ENCODE measurements at regions not wholly inside any gene's neighbourhood (a gene's known extent, or its start where the extent isn't known, plus 50 kb on each side); places are given as distances from the start of the nearest gene placed in this dataset.

DNA sequence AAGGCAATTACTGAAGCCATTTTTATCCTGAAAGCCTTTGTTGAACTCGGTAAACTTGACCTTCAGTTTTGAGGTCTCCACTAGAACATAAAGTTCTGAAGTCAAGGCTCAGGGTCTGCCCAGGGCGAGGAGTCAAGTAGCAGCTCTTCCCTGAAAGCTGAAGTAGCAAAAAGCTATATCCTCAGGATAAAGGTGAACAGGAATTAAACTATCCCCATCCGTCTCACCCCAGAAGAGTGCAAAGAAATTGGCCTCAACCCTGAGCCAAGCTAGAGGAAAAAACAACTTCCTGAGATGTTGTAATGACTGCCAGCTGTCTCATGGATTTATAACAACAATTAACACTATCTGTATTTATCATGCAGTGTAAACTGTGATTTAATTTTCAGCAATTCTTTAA lies 590.8 kb downstream of the SPRY1 start:
- no peak for DNase-seq (ENCODE audit: low spot score)

DNA sequence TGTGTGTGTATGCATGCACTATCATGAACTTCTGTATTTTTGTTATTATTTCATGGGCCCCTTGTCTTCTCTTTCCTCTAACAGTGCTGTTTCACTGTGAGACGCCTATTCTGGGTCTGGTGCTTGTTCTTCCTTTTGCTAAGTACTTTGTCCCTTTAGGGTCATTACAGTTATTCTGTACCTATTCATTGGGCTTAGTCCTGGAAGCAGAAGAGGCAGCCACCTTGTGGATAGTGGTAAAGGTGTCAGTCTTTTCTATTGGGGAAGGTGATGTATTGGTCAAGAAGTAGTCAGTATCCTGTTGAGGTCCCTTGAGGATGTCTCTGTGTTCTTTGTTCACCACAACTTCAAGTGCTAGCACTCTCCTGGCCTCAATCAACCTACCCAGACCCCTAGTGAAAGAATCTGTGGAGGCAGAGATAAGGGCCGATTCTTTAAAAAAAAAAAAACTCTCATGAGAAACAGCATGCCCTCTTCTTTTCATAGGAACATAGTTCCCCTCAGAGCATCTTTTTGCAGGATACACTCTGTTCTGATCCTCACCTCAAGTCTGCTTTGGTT lies 593.8 kb downstream of the SPRY1 start:
- no peak for DNase-seq (ENCODE audit: low spot score)

DNA sequence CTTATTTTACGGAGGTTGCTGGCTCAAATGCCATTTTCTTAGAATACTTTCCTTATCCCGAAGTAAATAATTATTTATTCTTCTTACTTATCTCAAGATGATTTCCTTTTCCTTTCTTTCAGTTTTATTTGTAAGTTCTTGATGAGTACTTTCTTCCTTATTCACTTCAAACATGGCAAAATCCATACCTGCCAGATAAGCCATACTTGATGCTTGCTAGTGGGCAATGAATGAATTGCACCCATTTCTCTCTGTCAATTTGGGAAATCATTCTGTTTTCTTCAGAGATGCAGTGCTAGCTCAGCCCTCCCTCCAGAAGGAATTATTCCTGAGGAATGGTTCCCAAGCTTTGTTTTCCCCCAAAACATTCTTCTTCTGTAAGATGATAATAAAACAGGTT lies 598.3 kb downstream of the SPRY1 start:
- DNase-seq (ENCODE audit: low spot score) = no peak

DNA sequence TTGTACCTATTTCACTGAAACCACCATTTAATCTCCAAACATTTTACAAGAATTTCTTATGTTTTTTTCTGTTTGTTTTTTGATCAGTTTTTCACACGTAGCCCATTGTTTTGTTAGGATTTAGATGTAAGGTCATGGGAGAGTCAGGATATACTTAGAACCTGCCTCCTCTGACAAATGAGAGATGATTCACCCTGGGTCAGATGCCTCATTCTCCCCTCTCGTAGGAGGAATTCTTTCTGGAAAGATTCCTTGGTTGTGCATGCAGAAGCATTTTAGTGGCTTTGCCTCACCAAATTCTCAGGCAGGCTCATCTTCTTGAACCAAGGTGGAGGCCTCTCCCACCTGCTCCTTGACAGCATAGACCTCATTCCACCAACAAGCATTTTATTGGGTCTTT lies 599.3 kb downstream of the SPRY1 start:
- peak; percentile 74 for DNase-seq (ENCODE audit: low spot score)

DNA sequence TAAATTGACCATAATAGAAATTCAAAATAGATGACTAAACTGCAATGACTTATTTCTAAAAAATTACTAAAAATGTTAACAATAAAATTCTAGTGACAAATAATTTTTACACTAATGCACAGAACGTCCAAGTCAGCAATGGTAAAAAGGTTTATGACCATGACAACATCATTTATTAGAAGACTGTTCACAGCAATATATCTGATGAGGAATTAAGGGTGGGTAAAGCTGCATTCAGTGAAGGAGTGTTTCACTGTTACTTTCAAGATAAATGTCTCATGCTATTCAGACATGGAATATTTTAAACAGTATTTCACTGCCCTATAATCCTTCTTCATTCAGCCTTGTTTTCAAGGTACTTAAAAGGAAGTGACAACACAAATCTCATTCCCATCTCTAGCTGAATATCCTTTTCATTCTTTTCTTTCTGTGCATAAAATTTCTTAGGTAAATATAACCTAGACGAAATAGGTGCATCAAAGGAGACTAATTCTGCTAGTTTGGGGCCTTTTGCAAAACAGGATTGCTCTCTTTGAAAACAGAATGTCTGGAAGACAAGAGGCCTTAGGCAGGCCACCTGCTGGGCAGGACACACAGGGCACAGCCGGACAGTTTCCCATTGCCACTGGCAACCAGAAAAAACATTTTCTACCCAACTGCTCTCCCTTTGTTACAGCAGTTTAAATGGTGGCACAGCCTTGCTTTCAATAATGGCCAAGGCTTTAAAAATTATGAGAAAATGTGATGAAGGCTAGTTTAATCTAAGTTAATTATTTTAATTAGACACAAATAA lies 600.3 kb downstream of the SPRY1 start:
- no peak for DNase-seq (ENCODE audit: low spot score)

DNA sequence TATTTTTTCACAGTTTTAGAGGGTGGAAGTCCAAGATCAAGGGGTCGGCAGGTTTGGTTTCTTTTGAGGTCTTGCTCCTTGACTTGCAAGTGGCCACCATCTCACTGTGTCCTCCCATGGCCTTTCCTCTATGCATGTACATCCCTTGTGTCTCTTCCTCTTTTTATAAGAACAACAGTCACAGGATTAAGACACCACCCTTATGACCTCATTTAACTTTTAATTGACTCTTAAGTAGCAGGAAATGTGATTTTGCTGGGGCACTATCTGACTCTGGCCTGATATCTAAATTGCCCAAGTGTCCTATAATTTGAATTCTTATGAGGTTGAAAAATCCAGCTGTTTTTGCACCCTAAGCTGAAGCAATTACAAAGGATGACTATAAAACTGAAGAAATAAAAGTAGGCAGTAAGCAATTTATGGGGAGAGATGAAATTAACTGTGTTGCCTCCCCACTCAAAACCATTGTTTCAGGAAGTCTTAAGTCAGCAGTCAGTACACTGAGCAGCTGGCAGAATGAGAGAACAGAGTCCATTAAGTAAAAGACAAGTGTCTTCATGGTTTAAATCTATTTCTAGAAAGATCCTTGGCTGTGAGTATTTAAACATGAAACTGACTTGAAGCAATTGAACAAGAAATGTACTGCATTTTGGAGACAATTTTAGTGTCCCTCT lies 601.3 kb downstream of the SPRY1 start:
- no peak for DNase-seq (ENCODE audit: low spot score)

DNA sequence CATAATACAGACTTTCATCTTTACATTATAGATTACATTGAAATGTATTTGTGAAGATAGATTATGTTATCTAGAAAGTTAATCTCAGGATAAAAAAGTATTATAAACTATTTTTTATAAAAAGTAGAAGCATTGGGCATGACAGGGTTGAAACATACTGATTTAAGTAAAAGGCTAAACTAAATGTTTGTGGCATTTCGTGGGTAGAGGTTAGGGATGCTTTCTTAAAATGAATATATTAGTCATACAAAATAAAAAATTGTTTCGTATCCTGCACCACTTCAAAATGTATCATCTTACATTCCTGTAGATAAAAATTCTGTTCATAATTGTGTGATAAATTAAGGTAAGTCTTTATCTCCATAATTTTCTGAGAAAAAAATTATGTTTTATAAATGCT lies 603.6 kb downstream of the SPRY1 start:
- DNase-seq (ENCODE audit: low spot score) = no peak

DNA sequence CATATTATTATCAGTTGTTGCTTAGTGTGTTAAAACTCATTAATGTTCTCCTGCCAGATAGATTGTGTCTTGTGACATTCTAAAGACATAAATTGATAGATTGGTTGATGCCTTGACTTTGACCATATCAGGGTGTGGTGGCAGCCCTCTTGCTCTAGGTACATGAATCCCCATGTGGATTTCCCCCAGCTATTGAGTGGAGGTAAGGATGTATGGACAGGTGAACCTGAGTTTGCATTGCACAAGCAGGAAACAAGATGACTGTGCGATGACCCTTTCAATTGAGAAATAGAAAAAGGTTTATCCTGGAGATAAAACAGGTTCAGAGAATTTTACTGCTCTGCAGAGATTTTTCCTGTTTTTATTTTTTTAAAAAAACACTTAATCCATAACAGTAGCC lies 619.2 kb downstream of the SPRY1 start:
- DNase-seq (ENCODE audit: low spot score) = no peak

DNA sequence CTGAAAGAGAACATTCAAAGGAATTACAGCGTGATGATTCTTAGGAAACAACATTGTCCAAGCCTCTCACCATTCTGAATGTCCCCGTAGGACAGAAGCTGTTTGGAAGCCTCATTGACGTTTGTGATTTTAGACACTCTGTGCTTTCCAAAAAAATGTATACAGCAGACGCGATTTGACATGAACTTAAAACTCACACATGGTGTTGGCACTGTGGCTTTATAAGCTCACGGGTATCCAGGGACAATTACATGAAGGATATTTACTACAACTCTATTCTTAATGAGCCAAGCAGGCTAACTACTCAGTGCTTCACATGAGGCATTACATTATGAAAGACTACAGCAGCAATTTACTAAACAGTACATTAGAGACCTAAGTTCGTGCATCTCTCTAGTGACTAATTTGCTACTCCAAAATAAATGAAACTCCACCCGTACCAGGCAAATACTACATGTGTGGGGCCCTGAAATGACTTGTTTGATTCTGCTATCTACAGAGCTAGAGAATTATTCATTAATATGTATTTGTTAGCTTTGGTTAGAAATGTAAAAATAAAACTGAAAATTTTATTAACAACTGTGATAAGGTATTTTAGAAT lies 620.7 kb downstream of the SPRY1 start:
- no peak for DNase-seq (ENCODE audit: low spot score)

DNA sequence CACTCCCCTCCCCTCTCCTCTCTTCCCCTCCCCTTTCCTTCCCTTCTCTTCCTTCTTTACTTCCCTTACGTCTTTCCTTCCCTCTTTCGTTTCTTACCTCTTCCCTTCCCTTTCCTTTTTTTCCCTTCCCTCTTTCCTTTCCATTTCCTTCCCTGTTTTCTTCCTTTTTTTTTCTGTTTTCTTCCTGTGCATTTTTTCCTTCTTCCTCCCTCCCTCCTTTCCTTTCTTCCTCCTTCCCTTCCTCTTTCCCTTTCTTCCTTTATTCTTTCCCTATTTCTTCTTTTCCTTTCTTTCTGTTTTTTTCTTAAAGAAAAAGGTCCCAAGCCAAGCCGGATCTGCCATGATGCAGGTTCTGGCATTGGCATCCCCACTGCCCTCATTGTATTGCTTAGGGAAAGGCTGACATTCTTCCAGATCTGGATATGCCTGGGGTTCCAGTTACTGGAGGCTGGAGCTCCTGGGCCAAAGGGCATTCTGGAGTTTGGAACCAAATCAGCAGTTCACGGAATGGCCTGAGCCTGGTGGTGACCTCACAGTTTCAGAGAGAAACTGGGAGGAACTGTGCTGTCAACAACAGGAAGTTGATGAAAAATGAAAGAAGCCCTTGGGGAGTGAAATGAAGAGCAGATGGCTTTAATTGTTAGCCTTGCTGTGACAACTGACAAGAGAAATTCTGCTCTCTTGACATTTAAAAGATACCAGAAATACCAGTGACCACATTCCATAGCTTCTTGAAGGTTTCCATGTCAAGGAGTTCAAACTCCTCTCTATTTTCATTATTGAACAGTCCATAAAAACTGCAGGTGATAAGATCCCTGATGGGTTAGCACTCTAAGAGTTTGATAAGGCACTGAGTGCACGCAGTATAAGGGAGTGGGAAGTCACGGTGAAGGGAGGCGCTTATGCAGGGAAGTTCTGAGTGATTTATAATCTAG lies 622.1 kb downstream of the SPRY1 start:
- peak; percentile 72 for DNase-seq (ENCODE audit: low spot score)

DNA sequence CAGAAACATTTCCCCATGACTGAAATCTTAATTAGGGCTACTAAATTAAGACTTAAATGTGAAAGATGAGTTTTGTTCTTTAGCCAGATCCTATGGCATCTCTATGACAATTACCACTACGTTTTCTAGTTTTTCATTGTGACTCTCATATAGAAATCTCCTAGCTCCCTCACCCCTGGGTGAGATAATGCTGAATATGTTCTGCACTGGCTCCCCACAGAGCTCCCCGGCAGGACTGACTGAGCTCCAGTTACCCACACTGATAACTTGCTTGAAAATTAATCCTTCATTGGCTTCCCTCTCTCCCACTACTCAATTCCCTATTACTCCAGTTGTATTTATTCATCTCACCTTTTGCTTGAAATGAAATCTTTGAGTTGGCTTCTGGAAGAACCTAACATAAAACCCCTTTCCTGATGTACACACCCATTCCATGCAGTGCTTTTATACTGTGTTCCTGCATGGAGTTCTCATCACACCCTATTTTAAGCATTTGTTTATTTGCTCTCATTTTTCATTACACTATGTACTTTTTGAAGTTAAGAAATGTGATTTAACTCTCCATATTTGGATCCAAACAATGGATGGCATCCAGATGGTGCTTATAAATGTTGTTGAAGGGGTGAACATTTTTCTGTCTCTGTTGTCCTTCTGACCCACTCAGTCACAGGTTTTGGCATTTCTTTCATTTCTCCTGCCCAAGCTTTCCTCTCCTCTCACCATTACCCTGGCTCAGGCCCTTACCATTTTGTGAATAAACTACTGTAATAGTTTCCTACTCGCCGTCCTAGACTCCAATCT lies 623.4 kb downstream of the SPRY1 start:
- no peak for DNase-seq (ENCODE audit: low spot score)

DNA sequence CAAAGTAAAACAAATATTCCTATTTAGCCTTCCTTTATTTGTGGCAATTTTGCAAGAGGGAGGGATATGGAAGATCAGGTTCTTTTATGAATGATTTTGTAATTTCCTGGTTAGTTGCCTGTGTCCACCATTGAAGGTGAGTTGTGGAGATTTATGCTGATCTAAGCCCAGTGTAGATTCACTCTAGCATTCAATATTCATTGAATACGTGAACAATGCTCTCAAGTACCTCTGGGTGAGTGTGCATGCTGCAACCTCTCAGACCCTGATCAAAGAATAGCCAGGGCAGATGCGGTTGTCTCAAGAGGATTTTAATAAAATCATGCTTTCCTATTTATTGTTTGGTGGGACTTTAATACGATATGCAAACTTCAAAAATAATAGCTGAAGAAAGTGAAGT lies 628.4 kb downstream of the SPRY1 start:
- no peak for DNase-seq (ENCODE audit: low spot score)

DNA sequence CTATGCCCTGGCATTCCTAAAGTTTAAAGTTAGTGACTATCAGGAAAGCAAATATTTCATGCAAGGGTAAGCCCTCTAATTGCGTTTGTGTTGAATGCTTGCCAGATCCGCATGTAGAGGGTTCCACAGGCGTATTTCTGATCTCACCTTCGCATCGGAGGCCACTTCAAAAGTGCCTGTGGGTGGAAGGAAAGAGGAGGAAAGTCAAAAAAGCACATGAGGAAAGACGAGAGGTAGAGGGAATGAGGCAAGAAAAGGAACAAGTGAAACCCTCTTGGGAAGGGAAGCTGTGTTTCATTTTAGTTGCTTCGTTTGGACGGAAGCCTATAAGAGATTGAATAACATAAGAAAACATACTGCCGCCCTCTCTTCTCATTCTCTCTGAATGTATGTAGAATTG lies 628.8 kb downstream of the SPRY1 start:
- DNase-seq (ENCODE audit: low spot score) = no peak

DNA sequence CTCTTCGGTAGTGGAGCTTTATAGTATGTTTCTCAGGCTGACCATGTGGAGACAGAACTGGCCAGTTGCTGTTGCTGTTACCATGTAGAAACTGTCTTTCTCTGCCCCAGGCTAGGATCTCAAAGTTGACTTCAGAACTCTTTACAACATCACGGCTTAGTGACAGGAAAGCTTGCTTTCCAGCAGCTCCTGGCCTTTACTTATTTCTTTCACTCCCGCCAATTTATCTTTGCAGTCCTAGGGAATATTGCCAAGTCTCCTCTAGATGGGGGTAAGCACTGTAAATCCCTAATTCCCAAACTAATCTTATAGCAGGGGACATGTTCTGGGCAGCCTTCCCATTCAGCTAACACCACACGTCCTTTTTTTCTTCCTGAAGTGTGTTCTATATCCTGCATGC lies 631.6 kb downstream of the SPRY1 start:
- DNase-seq (ENCODE audit: low spot score) = no peak

DNA sequence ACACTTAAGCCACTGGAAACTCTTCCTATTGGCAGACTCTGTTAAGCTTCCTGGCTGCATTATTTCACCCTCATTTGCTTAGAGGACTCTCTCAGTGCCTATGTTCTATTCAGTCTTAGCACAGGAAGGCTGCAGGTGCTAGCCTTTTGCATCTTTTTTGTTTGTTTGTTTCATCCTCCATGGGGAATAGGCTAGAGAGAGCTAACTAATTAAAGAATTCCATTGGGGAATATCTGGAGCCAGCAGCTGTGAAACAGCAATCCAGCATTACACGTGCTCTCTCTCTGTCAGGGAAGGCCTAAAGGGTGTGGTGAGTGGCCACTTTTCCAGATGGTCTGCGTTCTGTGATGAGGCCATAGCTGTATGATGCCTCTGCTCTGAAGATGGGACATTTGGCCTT lies 633.6 kb downstream of the SPRY1 start:
- DNase-seq (ENCODE audit: low spot score) = peak; percentile 11

DNA sequence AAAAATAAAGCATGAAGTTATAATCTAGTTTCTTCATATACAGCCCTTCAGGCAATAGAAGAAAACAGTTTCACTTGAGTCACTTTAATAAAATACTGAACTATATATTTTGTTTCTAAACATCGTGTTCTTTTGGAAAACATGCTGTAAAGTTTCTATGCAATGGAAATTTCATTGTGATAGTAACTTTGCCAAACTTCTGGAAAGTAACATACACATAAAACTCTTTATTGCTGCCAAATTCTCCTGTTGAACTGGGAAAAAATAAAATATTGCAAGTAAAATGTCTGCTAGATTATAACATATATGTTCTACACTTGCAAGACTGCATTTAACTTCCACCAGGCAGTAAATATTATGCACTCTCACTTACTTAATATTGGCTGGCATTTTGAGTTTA lies 635.4 kb downstream of the SPRY1 start:
- DNase-seq (ENCODE audit: low spot score) = no peak

DNA sequence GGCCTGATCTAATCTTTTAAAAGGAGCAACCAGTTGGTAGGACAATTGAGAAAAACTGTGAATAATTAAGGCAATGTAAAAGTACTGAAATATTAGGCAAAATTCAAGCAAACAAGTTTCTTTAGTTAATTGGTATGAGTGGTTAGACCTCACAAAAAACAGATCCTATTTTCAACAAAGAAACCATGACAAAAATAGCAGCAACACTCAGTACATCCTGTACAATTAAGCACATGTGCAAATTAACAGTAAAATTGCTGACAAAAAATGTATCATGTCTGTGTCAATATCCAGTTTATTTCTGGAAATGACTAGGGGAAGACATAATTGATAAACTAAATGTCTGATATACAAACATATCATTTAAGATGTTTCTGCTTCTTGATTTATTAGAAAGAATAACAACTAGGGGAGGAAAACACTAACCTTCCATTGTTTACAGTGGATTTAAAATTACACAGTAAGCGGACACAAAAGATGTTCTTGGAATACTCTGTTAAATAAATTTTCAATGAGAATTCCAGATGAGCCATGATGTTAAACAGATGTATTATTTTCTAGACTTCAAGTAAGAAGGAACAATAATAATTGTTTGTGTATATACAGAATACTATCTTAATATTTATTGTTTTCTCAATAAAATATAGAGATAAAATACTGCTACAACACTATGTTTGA lies 638.9 kb downstream of the SPRY1 start:
- DNase-seq (ENCODE audit: low spot score) = no peak

DNA sequence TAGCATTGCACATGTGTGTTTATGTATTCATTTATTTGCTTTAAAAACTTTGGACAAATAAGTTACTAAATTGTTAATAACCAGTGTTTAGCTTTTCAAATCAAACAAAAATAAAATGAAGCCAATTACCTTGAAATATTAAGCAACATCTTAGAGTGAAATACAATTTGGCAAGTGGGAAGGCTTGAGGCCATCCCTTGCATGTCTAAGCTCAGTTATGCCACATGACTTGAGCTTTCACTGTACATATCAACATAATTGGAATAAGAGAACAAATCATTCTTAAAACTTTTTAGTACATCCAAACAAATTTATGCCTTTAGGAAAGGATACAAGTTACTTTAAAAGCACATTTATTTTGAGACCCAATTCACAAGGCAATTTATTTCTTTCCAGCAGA lies 640.6 kb downstream of the SPRY1 start:
- DNase-seq (ENCODE audit: low spot score) = no peak

DNA sequence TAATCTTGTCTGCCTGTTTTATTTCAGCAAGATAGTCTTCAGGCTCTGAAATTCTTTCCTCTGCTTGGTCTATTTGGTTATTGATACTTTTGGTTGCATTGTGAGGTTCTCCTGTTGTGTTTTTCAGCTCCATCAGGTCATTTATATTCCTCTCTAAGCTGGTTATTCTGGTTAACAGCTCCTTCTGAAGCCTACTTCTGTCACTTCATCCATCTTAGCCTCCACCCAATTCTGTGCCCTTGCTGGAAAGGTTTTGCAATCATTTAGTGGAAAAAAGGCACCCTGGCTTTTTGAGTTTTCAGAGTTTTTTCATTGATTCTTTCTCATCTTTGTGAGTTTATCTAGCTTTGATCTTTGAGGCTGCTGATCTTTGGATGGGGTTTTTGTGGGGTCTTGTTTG lies 647.7 kb downstream of the SPRY1 start:
- no peak for DNase-seq (ENCODE audit: low spot score)

DNA sequence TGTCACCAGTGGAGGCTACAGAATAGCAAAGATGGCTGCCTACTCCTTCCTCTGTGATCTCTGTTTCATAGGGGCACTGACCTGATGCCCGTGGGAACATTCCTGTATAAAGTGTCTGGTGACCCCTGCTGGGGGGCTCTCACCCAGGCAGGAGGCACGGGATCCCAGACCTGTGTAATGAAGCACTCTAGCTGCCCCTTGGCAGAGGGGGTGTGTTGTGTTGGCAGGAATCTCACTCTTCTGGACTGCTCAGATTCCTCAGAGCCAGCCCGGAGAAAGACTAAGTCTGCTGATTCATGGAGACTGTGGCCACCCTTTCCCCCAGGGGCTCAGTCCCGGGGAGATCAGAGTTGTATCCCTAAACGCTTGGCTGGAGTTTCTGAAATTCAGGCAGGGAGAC lies 648.3 kb downstream of the SPRY1 start:
- DNase-seq (ENCODE audit: low spot score) = no peak

DNA sequence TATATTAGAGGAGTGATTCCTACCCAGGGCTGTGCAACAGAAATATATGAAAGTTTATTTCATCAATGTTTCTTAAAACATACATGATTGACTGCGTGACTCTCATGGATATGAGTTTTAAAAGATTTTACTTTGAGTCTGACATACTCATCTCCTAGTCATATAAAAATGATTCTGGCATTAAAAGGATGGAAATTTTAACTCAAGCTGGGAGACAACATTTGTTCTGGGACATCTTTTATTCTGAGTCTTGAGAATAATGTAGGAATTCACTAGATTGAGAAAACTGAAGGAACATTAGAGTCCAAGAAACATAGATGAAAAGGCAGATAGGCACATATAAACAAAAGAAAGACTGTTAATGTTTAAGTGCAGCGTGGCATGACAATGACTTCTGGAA lies 649.6 kb downstream of the SPRY1 start:
- DNase-seq (ENCODE audit: low spot score) = no peak
